Parathyroid adenoma (tissue), 2 donors: ENCODE measurements at regions not wholly inside any gene's neighbourhood (a gene's known extent, or its start where the extent isn't known, plus 50 kb on each side); places are given as distances from the start of the nearest gene placed in this dataset.

Experiments
- H2AFZ ChIP-seq: fragments of 300-600 bp; sonication (generic); one replicate; pipeline ENCODE4 v1.7.0; 2017; ENCODE audit warnings: antibody characterized with exemption, mild to moderate bottlenecking
- H3K27ac ChIP-seq: fragments of 300-600 bp; sonication (generic); one replicate; pipeline ENCODE4 v1.7.0; 2017
- H3K27me3 ChIP-seq: fragments of 300-600 bp; sonication (generic); one replicate; pipeline ENCODE4 v1.7.0; 2017; ENCODE audit warnings: low read length; ENCODE audit not compliant: control insufficient read depth, insufficient read depth
- H3K36me3 ChIP-seq: fragments of 300-600 bp; sonication (generic); one replicate; pipeline ENCODE4 v1.7.0; 2017; ENCODE audit warnings: low read length; ENCODE audit not compliant: control insufficient read depth, insufficient read depth
- H3K4me1 ChIP-seq: fragments of 300-600 bp; sonication (generic); one replicate; pipeline ENCODE4 v1.7.0; 2017; ENCODE audit warnings: control low read depth
- H3K4me2 ChIP-seq: fragments of 300-600 bp; sonication (generic); one replicate; pipeline ENCODE4 v1.7.0; 2017; ENCODE audit warnings: low read length
- H3K4me3 ChIP-seq: fragments of 300-600 bp; sonication (generic); one replicate; pipeline ENCODE4 v1.7.0; 2017; ENCODE audit warnings: low read depth, low read length
- H3K79me2 ChIP-seq: fragments of 300-600 bp; sonication (generic); one replicate; pipeline ENCODE4 v1.7.0; 2017; ENCODE audit warnings: control low read depth
- H3K9ac ChIP-seq: fragments of 300-600 bp; sonication (generic); one replicate; pipeline ENCODE4 v1.7.0; 2017; ENCODE audit warnings: mild to moderate bottlenecking
- H3K9me3 ChIP-seq: fragments of 300-600 bp; sonication (generic); one replicate; pipeline ENCODE4 v1.7.0; 2017; ENCODE audit warnings: low read length; ENCODE audit not compliant: control insufficient read depth
- CTCF ChIP-seq: fragments of 300-600 bp; sonication (generic); IDR thresholded peaks from one replicate; pipeline ENCODE4 v1.7.0; 2017; ENCODE audit warnings: antibody characterized with exemption, mild to moderate bottlenecking
- donor health status: primary hyperparathyroidism.

DNA sequence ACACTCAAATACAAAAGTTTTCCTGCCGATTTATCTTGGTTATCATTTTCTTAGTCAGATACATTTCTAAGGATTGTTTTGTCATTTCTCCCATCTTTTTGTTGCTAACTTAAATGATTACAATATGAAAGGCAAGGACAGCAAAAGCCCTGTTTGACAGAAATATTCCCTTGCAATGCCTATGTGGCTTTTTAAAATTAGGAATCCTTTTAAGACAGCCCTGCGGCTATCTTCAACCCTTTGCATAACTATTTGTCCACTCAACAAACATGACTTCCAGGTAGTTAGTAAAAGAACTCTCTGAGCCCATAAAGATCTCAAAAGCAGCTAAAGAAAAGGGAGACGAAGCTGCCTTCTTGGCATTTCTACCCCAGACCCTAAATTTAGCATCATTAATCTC is 179.7 kb upstream of the CDH20 start:
- no peak for TF ChIP-seq CTCF
- no peaks in the 10 kb centered on the region for H3K9me3 ChIP-seq
- no peak overlapping the region for H3K27ac ChIP-seq
- no peak overlapping the region for H3K9ac ChIP-seq
- no peak overlapping the region for H2AFZ ChIP-seq
- H3K4me2 ChIP-seq: no peak overlapping the region
- H3K36me3 ChIP-seq: no peaks in the 10 kb centered on the region
- H3K4me1 ChIP-seq: no peaks in the 10 kb centered on the region
- H3K27me3 ChIP-seq: no peaks in the 10 kb centered on the region
- H3K4me3 ChIP-seq: no peak overlapping the region
- no peaks in the 10 kb centered on the region for H3K79me2 ChIP-seq

DNA sequence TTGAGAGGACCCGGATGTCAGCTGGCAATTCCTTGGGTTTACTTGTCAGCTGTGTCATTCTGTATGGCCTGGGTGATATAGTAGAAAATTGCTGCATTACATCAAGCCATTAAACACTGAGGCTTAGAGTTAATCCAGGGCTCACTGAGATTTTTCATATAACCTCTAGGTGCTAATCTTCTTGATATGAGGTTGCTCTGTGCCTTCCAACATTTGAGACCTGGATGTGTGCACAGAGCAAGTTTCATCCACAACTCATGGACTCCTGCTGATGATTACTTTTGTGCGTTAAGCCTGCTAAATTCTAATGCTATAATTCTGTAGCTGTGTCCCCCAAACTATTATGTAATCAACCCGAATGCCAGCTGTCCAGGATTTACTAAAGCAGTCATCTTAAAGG is 178.4 kb upstream of the CDH20 start:
- Histone ChIP-seq H2AFZ (no peak overlapping the region), H3K36me3 (no peaks in the 10 kb centered on the region), H3K4me2 (no peak overlapping the region), H3K79me2 (no peaks in the 10 kb centered on the region), H3K27ac (no peak overlapping the region), H3K4me3 (no peak overlapping the region), H3K4me1 (no peaks in the 10 kb centered on the region), H3K9ac (no peak overlapping the region), H3K9me3 (no peaks in the 10 kb centered on the region), H3K27me3 (no peaks in the 10 kb centered on the region)
- TF ChIP-seq CTCF: no peak

GRCh38 chr18:61155586-61155985 is 177.6 kb upstream of the CDH20 start:
- H3K36me3 ChIP-seq: no peaks in the 10 kb centered on the region
- no peaks in the 10 kb centered on the region for H3K79me2 ChIP-seq

GRCh38 chr18:61157451-61157850 is 175.8 kb upstream of the CDH20 start:
- Histone ChIP-seq H3K27ac (no peak overlapping the region), H3K4me2 (no peak overlapping the region), H2AFZ (no peak overlapping the region), H3K36me3 (no peaks in the 10 kb centered on the region), H3K4me1 (no peaks in the 10 kb centered on the region), H3K4me3 (no peak overlapping the region), H3K9me3 (no peaks in the 10 kb centered on the region), H3K9ac (no peak overlapping the region), H3K27me3 (no peaks in the 10 kb centered on the region), H3K79me2 (no peaks in the 10 kb centered on the region)
- no peak for TF ChIP-seq CTCF

More at GRCh38 chr18:61155586-61155985, 177.6 kb upstream of the CDH20 start:
- no peaks in the 10 kb centered on the region for H3K4me1 ChIP-seq
- no peaks in the 10 kb centered on the region for H3K27me3 ChIP-seq
- H3K4me2 ChIP-seq: no peak overlapping the region
- H2AFZ ChIP-seq: no peak overlapping the region
- no peaks in the 10 kb centered on the region for H3K9me3 ChIP-seq
- no peak overlapping the region for H3K9ac ChIP-seq
- H3K4me3 ChIP-seq: no peak overlapping the region
- no peak overlapping the region for H3K27ac ChIP-seq
- TF ChIP-seq CTCF: no peak

DNA sequence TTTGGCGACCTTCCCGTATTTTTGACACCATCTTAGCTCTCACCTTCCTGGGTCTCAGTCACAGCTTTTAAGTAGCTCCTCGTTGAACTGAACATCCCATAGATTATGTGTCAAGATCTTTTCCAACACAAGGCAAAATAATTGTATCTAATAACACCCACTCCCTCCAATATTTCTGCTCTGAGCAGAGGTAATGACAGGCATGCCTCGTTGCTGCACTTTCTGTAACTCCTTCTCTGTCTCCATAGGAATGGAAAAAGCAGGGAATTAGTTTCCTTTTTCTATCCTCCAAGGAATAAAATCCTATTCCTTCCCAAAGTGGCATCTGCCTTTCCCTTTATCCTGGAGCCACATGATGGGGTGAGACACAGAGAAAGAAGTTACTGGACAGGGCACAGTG is 174.0 kb upstream of the CDH20 start:
- Histone ChIP-seq H3K4me3 (no peak overlapping the region), H3K9me3 (no peaks in the 10 kb centered on the region), H3K27ac (no peak overlapping the region), H3K36me3 (no peaks in the 10 kb centered on the region), H3K79me2 (no peaks in the 10 kb centered on the region), H2AFZ (no peak overlapping the region), H3K27me3 (no peaks in the 10 kb centered on the region), H3K4me1 (no peaks in the 10 kb centered on the region), H3K4me2 (no peak overlapping the region), H3K9ac (no peak overlapping the region)
- no peak for TF ChIP-seq CTCF
